HG03108 (cell line): ENCODE measurements at regions not wholly inside any gene's neighbourhood (a gene's known extent, or its start where the extent isn't known, plus 50 kb on each side); places are given as distances from the start of the nearest gene placed in this dataset.
A peak's percentile ranks its signal among the peaks of the same experiment; 100 is the strongest.
"Not testable (repeated sequence)": the region's sequence is repeated elsewhere in the genome, so short reads cannot be mapped to it uniquely, and the experiment has no call there.

ENCODE experiments used
- ATAC-seq: cut with Tn5 transposase; IDR thresholded peaks from one replicate; pipeline ENCODE4 v1.9.1; 2021; ENCODE audit warnings: moderate library complexity; ENCODE audit not compliant: unreplicated experiment

GRCh38 chr2:186349508-186349907 lies 136.6 kb upstream of the ZC3H15 start:
- ATAC-seq: peak; percentile 40

GRCh38 chr2:186354160-186354559 lies 131.9 kb upstream of the ZC3H15 start:
- not testable (repeated sequence) for ATAC-seq

GRCh38 chr2:186365406-186365805 lies 120.7 kb upstream of the ZC3H15 start:
- no peak for ATAC-seq

GRCh38 chr2:186379052-186379451 lies 107.0 kb upstream of the ZC3H15 start:
- no peak for ATAC-seq

- no peak for ATAC-seq
Measured at GRCh38 chr2:186380805-186381204, 105.3 kb upstream of the ZC3H15 start.

GRCh38 chr2:186381573-186381972 lies 104.5 kb upstream of the ZC3H15 start:
- no peak for ATAC-seq

- ATAC-seq: no peak
Measured at GRCh38 chr2:186382932-186383331, 103.1 kb upstream of the ZC3H15 start.

- ATAC-seq: no peak
Measured at GRCh38 chr2:186384226-186384625, 101.8 kb upstream of the ZC3H15 start.

GRCh38 chr2:186385638-186386201 lies 100.3 kb upstream of the ZC3H15 start:
- ATAC-seq: not testable (repeated sequence)

- ATAC-seq: peak; percentile 93
Measured at GRCh38 chr2:186399082-186399644, 86.9 kb upstream of the ZC3H15 start.

- no peak for ATAC-seq
Measured at GRCh38 chr2:186405842-186406241, 80.2 kb upstream of the ZC3H15 start.

- ATAC-seq: no peak
Measured at GRCh38 chr2:186407611-186408010, 78.4 kb upstream of the ZC3H15 start.

GRCh38 chr2:186410802-186411201 lies 75.3 kb upstream of the ZC3H15 start:
- no peak for ATAC-seq

GRCh38 chr2:186422226-186422625 lies 63.8 kb upstream of the ZC3H15 start:
- ATAC-seq: no peak

- no peak for ATAC-seq
Measured at GRCh38 chr2:186423481-186423880, 62.6 kb upstream of the ZC3H15 start.

GRCh38 chr2:186424265-186424664 lies 61.8 kb upstream of the ZC3H15 start:
- no peak for ATAC-seq

- ATAC-seq: no peak
Measured at GRCh38 chr2:186425576-186425975, 60.5 kb upstream of the ZC3H15 start.

GRCh38 chr2:186426153-186427016 lies 59.7 kb upstream of the ZC3H15 start:
- ATAC-seq: peak; percentile 89

GRCh38 chr2:186427017-186427350 lies 59.1 kb upstream of the ZC3H15 start:
- ATAC-seq: peak; percentile 13

- no peak for ATAC-seq
Measured at GRCh38 chr2:186427970-186428369, 58.1 kb upstream of the ZC3H15 start.

- no peak for ATAC-seq
Measured at GRCh38 chr2:186429104-186429503, 57.0 kb upstream of the ZC3H15 start.

GRCh38 chr2:186431306-186431705 lies 54.8 kb upstream of the ZC3H15 start:
- ATAC-seq: no peak
